HEK293 (cell line): ENCODE measurements at regions not wholly inside any gene's neighbourhood (a gene's known extent, or its start where the extent isn't known, plus 50 kb on each side); places are given as distances from the start of the nearest gene placed in this dataset.

ENCODE experiments used
- CTCF ChIA-PET: fragments of 350-600 bp; formaldehyde crosslinking; extraction: SDS; loops from one replicate; lab custom pipeline; 2021; ENCODE audit warnings: antibody characterized with exemption; lab: Yijun Ruan, JAX
- POLR2A ChIA-PET: fragments of 300-600 bp; formaldehyde crosslinking; extraction: SDS; loops from one replicate; lab custom pipeline; 2020; ENCODE audit warnings: antibody characterized with exemption, inconsistent platforms; lab: Yijun Ruan, JAX
- H3K27ac ChIP-seq: fragments of 200-500 bp; sonication (Bioruptor generic); 2 replicates; pipeline ENCODE4 v1.5.1; 2014; ENCODE audit warnings: low read depth, low read length, control low read depth, inconsistent platforms; ENCODE audit errors: extremely low read depth
- H3K36me3 ChIP-seq, 2 experiments: fragments of 200-500 bp in 1 of 2; sonication (Bioruptor generic) in 1 of 2; 1 replicate in 1 of 2; 2 replicates in 1 of 2; pipeline ENCODE4 v1.5.1; 2014 to 2017; ENCODE audit warnings: inconsistent platforms in 2 of 2, low read length in 2 of 2; ENCODE audit not compliant: control insufficient read depth in 2 of 2, insufficient read depth in 1 of 2
- H3K4me1 ChIP-seq: fragments of 200-500 bp; sonication (Bioruptor generic); 2 replicates; pipeline ENCODE4 v1.5.1; 2014; ENCODE audit warnings: mild to moderate bottlenecking, low read length, inconsistent platforms; ENCODE audit not compliant: control insufficient read depth, insufficient read depth
- H3K4me3 ChIP-seq: 2 replicates; pipeline ENCODE4 v1.5.1; 2011; ENCODE audit warnings: low read depth, mild to moderate bottlenecking, control low read depth, low read length, moderate library complexity
- H3K9me3 ChIP-seq: fragments of 200-500 bp; sonication (Bioruptor generic); 2 replicates; pipeline ENCODE4 v1.5.1; 2014; ENCODE audit warnings: low read depth, low read length, inconsistent platforms; ENCODE audit not compliant: control insufficient read depth, insufficient read depth
- HIC1 ChIP-seq: fragments of 450-650 bp; formaldehyde crosslinking; IDR thresholded peaks from 2 replicates; pipeline ENCODE4 v1.5.1; 2016; ENCODE audit warnings: missing biosample characterization, missing genetic modification characterization
- HOXC10 ChIP-seq: sonication (generic); formaldehyde crosslinking; IDR thresholded peaks from 2 replicates; pipeline ENCODE4 v1.8.1; 2023; ENCODE audit warnings: mild to moderate bottlenecking, missing genetic modification reagents
- KLF8 ChIP-seq: fragments of 450-650 bp; formaldehyde crosslinking; IDR thresholded peaks from 2 replicates; pipeline ENCODE4 v1.5.1; 2016; ENCODE audit warnings: missing biosample characterization, missing genetic modification characterization
- MEIS1 ChIP-seq: sonication (generic); formaldehyde crosslinking; IDR thresholded peaks from 2 replicates; pipeline ENCODE4 v1.8.1; 2022; ENCODE audit warnings: missing genetic modification reagents, mild to moderate bottlenecking, borderline replicate concordance
- SCRT1 ChIP-seq: fragments of 450-650 bp; formaldehyde crosslinking; IDR thresholded peaks from 2 replicates; pipeline ENCODE4 v1.5.1; 2016; ENCODE audit warnings: missing biosample characterization, missing genetic modification characterization, borderline replicate concordance
- YY2 ChIP-seq: fragments of 450-650 bp; formaldehyde crosslinking; IDR thresholded peaks from 2 replicates; pipeline ENCODE4 v1.5.1; 2016; ENCODE audit warnings: missing biosample characterization, missing genetic modification characterization
- ZBTB1 ChIP-seq: fragments of 450-650 bp; formaldehyde crosslinking; IDR thresholded peaks from 2 replicates; pipeline ENCODE4 v1.5.1; 2016; ENCODE audit warnings: missing biosample characterization, missing genetic modification characterization
- ZFP3 ChIP-seq: fragments of 450-650 bp; formaldehyde crosslinking; IDR thresholded peaks from 2 replicates; pipeline ENCODE4 v1.5.1; 2016; ENCODE audit warnings: low read depth, missing biosample characterization, missing genetic modification characterization
- ZNF121 ChIP-seq: fragments of 450-650 bp; formaldehyde crosslinking; IDR thresholded peaks from 2 replicates; pipeline ENCODE4 v1.5.1; 2016; ENCODE audit warnings: missing biosample characterization, missing genetic modification characterization
- ZNF140 ChIP-seq: fragments of 450-650 bp; formaldehyde crosslinking; IDR thresholded peaks from 2 replicates; pipeline ENCODE4 v1.5.1; 2016; ENCODE audit warnings: missing biosample characterization, missing genetic modification characterization
- ZNF2 ChIP-seq: fragments of 450-650 bp; formaldehyde crosslinking; IDR thresholded peaks from 2 replicates; pipeline ENCODE4 v1.5.1; 2016; ENCODE audit warnings: missing biosample characterization, missing genetic modification characterization
- ZNF239 ChIP-seq: fragments of 450-650 bp; formaldehyde crosslinking; IDR thresholded peaks from 2 replicates; pipeline ENCODE4 v1.5.1; 2016; ENCODE audit warnings: missing biosample characterization, missing genetic modification characterization
- ZNF366 ChIP-seq: fragments of 450-650 bp; formaldehyde crosslinking; conservative IDR thresholded peaks from 2 replicates; pipeline ENCODE4 v1.5.1; 2016; ENCODE audit warnings: missing biosample characterization, missing genetic modification characterization
- ZNF449 ChIP-seq: fragments of 450-650 bp; formaldehyde crosslinking; IDR thresholded peaks from 2 replicates; pipeline ENCODE4 v1.5.1; 2017; ENCODE audit warnings: missing biosample characterization, mild to moderate bottlenecking, missing genetic modification characterization, moderate library complexity
- ZNF561 ChIP-seq: fragments of 450-650 bp; IDR thresholded peaks from 2 replicates; pipeline ENCODE4 v1.5.1; 2018; ENCODE audit warnings: missing biosample characterization, missing genetic modification characterization, borderline replicate concordance
- ZNF585B ChIP-seq: fragments of 450-650 bp; formaldehyde crosslinking; IDR thresholded peaks from 2 replicates; pipeline ENCODE4 v1.5.1; 2016; ENCODE audit warnings: missing biosample characterization, missing genetic modification characterization
- ZNF621 ChIP-seq: fragments of 450-650 bp; formaldehyde crosslinking; IDR thresholded peaks from 2 replicates; pipeline ENCODE4 v1.5.1; 2017; ENCODE audit warnings: missing biosample characterization, missing genetic modification characterization
- ZNF785 ChIP-seq: fragments of 450-650 bp; formaldehyde crosslinking; IDR thresholded peaks from 2 replicates; pipeline ENCODE4 v1.5.1; 2016; ENCODE audit warnings: missing biosample characterization, missing genetic modification characterization
- TF ChIP-seq, protein P1 (sequence below): fragments of 450-650 bp; formaldehyde crosslinking; conservative IDR thresholded peaks from 2 replicates; pipeline ENCODE4 v1.5.1; 2016; ENCODE audit warnings: low read depth, missing biosample characterization, missing genetic modification characterization
- TF ChIP-seq, protein P2 (sequence below): fragments of 450-650 bp; formaldehyde crosslinking; IDR thresholded peaks from 2 replicates; pipeline ENCODE4 v1.5.1; 2016; ENCODE audit warnings: missing biosample characterization, missing genetic modification characterization

- Histone ChIP-seq H3K9me3 (no peaks in the 10 kb centered on the region), H3K27ac (no peak overlapping the region), H3K4me1 (no peaks in the 10 kb centered on the region), H3K4me3 (no peak overlapping the region), H3K36me3 (no peaks in the 10 kb centered on the region)
- ChIA-PET POLR2A (no interaction called here), CTCF (interaction anchor here (0.7 kb wide), 1 partner anchor 159 kb away, joined by 3 read pairs; no protein-coding TSS in a partner anchor)
- TF ChIP-seq ZNF561 (tag by site-specific recombination) (no peak), HOXC10 (CRISPR knock-in tag) (no peak), ZNF785 (no peak), ZNF239 (tag by site-specific recombination) (no peak), ZNF585B (tag by site-specific recombination) (no peak), SCRT1 (no peak), ZFP3 (no peak)
Observed at GRCh38 chr10:44827431-44828006, 83.6 kb upstream of the TMEM72 start.

GRCh38 chr10:44828508-44829142 lies 82.5 kb upstream of the TMEM72 start:
- TF ChIP-seq ZNF2 (tag by site-specific recombination) (no peak), HIC1 (tag by site-specific recombination) (no peak), ZNF121 (tag by site-specific recombination) (no peak), ZNF621 (tag by site-specific recombination) (no peak), ZNF140 (no peak), MEIS1 (CRISPR knock-in tag) (no peak), ZNF449 (no peak), ZNF366 (tag by site-specific recombination) (no peak), ZBTB1 (no peak), KLF8 (tag by site-specific recombination) (no peak), YY2 (tag by site-specific recombination) (no peak)
- TF ChIP-seq, protein P1, sequence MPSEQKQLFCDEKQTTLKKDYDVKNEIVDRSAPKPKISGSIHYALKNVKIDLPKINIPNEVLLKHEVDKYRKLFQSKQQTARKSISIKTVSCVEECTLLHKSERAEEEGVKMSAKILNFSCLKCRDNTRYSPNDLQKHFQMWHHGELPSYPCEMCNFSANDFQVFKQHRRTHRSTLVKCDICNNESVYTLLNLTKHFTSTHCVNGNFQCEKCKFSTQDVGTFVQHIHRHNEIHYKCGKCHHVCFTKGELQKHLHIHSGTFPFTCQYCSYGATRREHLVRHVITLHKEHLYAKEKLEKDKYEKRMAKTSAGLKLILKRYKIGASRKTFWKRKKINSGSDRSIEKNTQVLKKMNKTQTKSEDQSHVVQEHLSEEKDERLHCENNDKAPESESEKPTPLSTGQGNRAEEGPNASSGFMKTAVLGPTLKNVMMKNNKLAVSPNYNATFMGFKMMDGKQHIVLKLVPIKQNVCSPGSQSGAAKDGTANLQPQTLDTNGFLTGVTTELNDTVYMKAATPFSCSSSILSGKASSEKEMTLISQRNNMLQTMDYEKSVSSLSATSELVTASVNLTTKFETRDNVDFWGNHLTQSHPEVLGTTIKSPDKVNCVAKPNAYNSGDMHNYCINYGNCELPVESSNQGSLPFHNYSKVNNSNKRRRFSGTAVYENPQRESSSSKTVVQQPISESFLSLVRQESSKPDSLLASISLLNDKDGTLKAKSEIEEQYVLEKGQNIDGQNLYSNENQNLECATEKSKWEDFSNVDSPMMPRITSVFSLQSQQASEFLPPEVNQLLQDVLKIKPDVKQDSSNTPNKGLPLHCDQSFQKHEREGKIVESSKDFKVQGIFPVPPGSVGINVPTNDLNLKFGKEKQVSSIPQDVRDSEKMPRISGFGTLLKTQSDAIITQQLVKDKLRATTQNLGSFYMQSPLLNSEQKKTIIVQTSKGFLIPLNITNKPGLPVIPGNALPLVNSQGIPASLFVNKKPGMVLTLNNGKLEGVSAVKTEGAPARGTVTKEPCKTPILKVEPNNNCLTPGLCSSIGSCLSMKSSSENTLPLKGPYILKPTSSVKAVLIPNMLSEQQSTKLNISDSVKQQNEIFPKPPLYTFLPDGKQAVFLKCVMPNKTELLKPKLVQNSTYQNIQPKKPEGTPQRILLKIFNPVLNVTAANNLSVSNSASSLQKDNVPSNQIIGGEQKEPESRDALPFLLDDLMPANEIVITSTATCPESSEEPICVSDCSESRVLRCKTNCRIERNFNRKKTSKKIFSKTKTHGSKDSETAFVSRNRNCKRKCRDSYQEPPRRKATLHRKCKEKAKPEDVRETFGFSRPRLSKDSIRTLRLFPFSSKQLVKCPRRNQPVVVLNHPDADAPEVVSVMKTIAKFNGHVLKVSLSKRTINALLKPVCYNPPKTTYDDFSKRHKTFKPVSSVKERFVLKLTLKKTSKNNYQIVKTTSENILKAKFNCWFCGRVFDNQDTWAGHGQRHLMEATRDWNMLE = no peak
- TF ChIP-seq, protein P2, sequence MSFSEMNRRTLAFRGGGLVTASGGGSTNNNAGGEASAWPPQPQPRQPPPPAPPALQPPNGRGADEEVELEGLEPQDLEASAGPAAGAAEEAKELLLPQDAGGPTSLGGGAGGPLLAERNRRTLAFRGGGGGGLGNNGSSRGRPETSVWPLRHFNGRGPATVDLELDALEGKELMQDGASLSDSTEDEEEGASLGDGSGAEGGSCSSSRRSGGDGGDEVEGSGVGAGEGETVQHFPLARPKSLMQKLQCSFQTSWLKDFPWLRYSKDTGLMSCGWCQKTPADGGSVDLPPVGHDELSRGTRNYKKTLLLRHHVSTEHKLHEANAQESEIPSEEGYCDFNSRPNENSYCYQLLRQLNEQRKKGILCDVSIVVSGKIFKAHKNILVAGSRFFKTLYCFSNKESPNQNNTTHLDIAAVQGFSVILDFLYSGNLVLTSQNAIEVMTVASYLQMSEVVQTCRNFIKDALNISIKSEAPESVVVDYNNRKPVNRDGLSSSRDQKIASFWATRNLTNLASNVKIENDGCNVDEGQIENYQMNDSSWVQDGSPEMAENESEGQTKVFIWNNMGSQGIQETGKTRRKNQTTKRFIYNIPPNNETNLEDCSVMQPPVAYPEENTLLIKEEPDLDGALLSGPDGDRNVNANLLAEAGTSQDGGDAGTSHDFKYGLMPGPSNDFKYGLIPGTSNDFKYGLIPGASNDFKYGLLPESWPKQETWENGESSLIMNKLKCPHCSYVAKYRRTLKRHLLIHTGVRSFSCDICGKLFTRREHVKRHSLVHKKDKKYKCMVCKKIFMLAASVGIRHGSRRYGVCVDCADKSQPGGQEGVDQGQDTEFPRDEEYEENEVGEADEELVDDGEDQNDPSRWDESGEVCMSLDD = no peak
- ChIA-PET POLR2A (no interaction called here), CTCF (no interaction called here)
- Histone ChIP-seq H3K27ac (no peak overlapping the region), H3K9me3 (no peaks in the 10 kb centered on the region), H3K36me3 (no peaks in the 10 kb centered on the region), H3K4me1 (no peaks in the 10 kb centered on the region), H3K4me3 (no peak overlapping the region)
